ENCODE measurements at regions not wholly inside any gene's neighbourhood (a gene's known extent, or its start where the extent isn't known, plus 50 kb on each side); places are given as distances from the start of the nearest gene placed in this dataset.

- POLR2A ChIA-PET = no interaction called here
- Mint-ChIP-seq H3K27me3 (ENCODE audit: low read depth) (no peaks in the 10 kb centered on the region), H3K27ac (no peak overlapping the region), H3K4me1 (peaks cover 7% of the 10 kb centered on the region), H3K4me3 (no peak overlapping the region), H3K36me3 (no peaks in the 10 kb centered on the region), H3K9me3 (peaks cover 11% of the 10 kb centered on the region)
- CTCF ChIA-PET = no interaction called here
- DNase-seq (ENCODE audit: low spot score) = no peak
- TF ChIP-seq SMAD4 (CRISPR knock-in tag; IDR thresholded peaks at IDR 0.05) (no peak), RELA (CRISPR knock-in tag; IDR thresholded peaks at IDR 0.05; ENCODE audit: borderline replicate concordance) (no peak), E2F1 (CRISPR knock-in tag; IDR thresholded peaks at IDR 0.05) (no peak), ERG (CRISPR knock-in tag; IDR thresholded peaks at IDR 0.05) (no peak), ETV6 (CRISPR knock-in tag; IDR thresholded peaks at IDR 0.05) (no peak), NFYB (CRISPR knock-in tag; conservative IDR thresholded peaks at IDR 0.05; ENCODE audit: low read depth) (no peak), ZNF425 (CRISPR knock-in tag; conservative IDR thresholded peaks at IDR 0.05) (no peak), ELF4 (CRISPR knock-in tag; IDR thresholded peaks at IDR 0.05; ENCODE audit: low read depth) (no peak), RORB (CRISPR knock-in tag; IDR thresholded peaks at IDR 0.05) (no peak), ZMAT4 (CRISPR knock-in tag; IDR thresholded peaks at IDR 0.05) (no peak), KAT7 (CRISPR knock-in tag; IDR thresholded peaks at IDR 0.05; ENCODE audit: borderline replicate concordance) (no peak)
- TF ChIP-seq, protein P1, sequence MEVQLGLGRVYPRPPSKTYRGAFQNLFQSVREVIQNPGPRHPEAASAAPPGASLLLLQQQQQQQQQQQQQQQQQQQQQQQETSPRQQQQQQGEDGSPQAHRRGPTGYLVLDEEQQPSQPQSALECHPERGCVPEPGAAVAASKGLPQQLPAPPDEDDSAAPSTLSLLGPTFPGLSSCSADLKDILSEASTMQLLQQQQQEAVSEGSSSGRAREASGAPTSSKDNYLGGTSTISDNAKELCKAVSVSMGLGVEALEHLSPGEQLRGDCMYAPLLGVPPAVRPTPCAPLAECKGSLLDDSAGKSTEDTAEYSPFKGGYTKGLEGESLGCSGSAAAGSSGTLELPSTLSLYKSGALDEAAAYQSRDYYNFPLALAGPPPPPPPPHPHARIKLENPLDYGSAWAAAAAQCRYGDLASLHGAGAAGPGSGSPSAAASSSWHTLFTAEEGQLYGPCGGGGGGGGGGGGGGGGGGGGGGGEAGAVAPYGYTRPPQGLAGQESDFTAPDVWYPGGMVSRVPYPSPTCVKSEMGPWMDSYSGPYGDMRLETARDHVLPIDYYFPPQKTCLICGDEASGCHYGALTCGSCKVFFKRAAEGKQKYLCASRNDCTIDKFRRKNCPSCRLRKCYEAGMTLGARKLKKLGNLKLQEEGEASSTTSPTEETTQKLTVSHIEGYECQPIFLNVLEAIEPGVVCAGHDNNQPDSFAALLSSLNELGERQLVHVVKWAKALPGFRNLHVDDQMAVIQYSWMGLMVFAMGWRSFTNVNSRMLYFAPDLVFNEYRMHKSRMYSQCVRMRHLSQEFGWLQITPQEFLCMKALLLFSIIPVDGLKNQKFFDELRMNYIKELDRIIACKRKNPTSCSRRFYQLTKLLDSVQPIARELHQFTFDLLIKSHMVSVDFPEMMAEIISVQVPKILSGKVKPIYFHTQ (CRISPR knock-in tag; IDR thresholded peaks at IDR 0.05) = no peak
- ATAC-seq = no peak
Measured at GRCh38 chr15:97817276-97817890, 143.1 kb upstream of the ARRDC4 start.

DNA sequence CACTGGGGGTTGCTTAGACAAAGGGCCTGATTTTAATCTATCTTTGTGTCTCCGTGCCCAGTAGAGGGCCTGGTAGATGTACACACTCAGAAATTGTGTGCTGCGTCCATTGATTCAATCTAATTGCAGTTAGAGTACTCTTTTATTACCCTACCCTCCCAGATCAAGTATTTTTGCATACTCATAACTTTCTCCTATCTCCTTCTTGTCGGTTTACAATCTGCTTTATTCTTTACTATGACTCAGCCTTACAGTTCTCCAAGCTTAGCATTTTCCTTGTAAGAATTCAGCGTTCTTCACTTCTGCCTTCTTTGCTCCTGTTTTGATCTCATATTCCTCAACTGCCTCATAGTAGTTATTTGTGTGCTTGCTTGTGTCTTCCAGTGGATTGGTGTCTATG lies 124.5 kb upstream of the ARRDC4 start:
- CTCF ChIA-PET = interaction anchor here (1.5 kb wide), 1 partner anchor 342 kb away, joined by 3 read pairs; no protein-coding TSS in a partner anchor

More for the DNA sequence above, 124.5 kb upstream of the ARRDC4 start:
- POLR2A ChIA-PET = no interaction called here
- H3K27me3 Mint-ChIP-seq (ENCODE audit: low read depth) = no peaks in the 10 kb centered on the region
- ATAC-seq (no peak), DNase-seq (ENCODE audit: low spot score) (no peak)
- H3K27ac Mint-ChIP-seq = no peak overlapping the region
- no peak overlapping the region for H3K4me3 Mint-ChIP-seq
- peaks cover 23% of the 10 kb centered on the region for H3K9me3 Mint-ChIP-seq
- H3K4me1 Mint-ChIP-seq = peaks cover 6% of the 10 kb centered on the region; the same call in 1 of the 2 replicates
- TF ChIP-seq ATF2 (CRISPR knock-in tag; IDR thresholded peaks at IDR 0.05; ENCODE audit: borderline replicate concordance, low read depth) = no peak
- no peak for TF ChIP-seq EMX1 (CRISPR knock-in tag; IDR thresholded peaks at IDR 0.05)
- TF ChIP-seq STAT6 (CRISPR knock-in tag; conservative IDR thresholded peaks at IDR 0.05; ENCODE audit: low read depth) = no peak
- TF ChIP-seq IRF2 (CRISPR knock-in tag; IDR thresholded peaks at IDR 0.05; ENCODE audit: borderline replicate concordance, low read depth) = no peak
- no peak for TF ChIP-seq CREM (CRISPR knock-in tag; IDR thresholded peaks at IDR 0.05)
- TF ChIP-seq GTF2I (CRISPR knock-in tag; conservative IDR thresholded peaks at IDR 0.05) = no peak
- TF ChIP-seq ZNF416 (CRISPR knock-in tag; IDR thresholded peaks at IDR 0.05) = no peak
- TF ChIP-seq, protein P2, sequence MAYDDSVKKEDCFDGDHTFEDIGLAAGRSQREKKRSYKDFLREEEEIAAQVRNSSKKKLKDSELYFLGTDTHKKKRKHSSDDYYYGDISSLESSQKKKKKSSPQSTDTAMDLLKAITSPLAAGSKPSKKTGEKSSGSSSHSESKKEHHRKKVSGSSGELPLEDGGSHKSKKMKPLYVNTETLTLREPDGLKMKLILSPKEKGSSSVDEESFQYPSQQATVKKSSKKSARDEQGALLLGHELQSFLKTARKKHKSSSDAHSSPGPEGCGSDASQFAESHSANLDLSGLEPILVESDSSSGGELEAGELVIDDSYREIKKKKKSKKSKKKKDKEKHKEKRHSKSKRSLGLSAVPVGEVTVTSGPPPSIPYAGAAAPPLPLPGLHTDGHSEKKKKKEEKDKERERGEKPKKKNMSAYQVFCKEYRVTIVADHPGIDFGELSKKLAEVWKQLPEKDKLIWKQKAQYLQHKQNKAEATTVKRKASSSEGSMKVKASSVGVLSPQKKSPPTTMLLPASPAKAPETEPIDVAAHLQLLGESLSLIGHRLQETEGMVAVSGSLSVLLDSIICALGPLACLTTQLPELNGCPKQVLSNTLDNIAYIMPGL (CRISPR knock-in tag; IDR thresholded peaks at IDR 0.05) = no peak
- no peak for TF ChIP-seq SMAD3 (CRISPR knock-in tag; IDR thresholded peaks at IDR 0.05; ENCODE audit: borderline replicate concordance)
- TF ChIP-seq CREB1 (CRISPR knock-in tag; IDR thresholded peaks at IDR 0.05) = no peak
- H3K36me3 Mint-ChIP-seq = no peaks in the 10 kb centered on the region

All from WTC11 (cell line).